ENCODE measurements at regions not wholly inside any gene's neighbourhood (a gene's known extent, or its start where the extent isn't known, plus 50 kb on each side); places are given as distances from the start of the nearest gene placed in this dataset.

GRCh38 chr6:90868656-90869055 is 281.8 kb upstream of the MAP3K7 start:
- POLR2A ChIA-PET (ENCODE audit: unreplicated experiment): no interaction called here
- Histone ChIP-seq H4K20me1 (ENCODE audit: low read length) (no peaks in the 10 kb centered on the region), H3F3A (ENCODE audit: low read length, unreplicated experiment) (no peaks in the 10 kb centered on the region), H3K9me3 (ENCODE audit: low read length) (no peaks in the 10 kb centered on the region), H3K79me2 (ENCODE audit: low read length) (no peaks in the 10 kb centered on the region), H3K4me2 (ENCODE audit: low read length) (no peak overlapping the region), H3K9me2 (replicated peaks; ENCODE audit: low read length) (no peaks in the 10 kb centered on the region), H3K27ac (ENCODE audit: low read length) (no peak overlapping the region), H3K36me3 (ENCODE audit: low read depth, low read length) (no peaks in the 10 kb centered on the region), H3K9ac (ENCODE audit: low read length) (no peak overlapping the region), H2AFZ (ENCODE audit: low read length) (no peak overlapping the region), H3K4me1 (ENCODE audit: insufficient read depth, low read length) (no peaks in the 10 kb centered on the region), H3K27me3 (ENCODE audit: low read length) (peaks cover 22% of the 10 kb centered on the region), H3K4me3 (ENCODE audit: low read length) (no peak overlapping the region)
- intact Hi-C loops (cut with micrococcal nuclease): no loop called here
- no peak for ATAC-seq
- no peak for DNase-seq
- TF ChIP-seq EZH2phosphoT487 (IDR thresholded peaks at IDR 0.05; ENCODE audit: borderline replicate concordance, low read length): no peak
- TF ChIP-seq CTCF (conservative IDR thresholded peaks at IDR 0.05; ENCODE audit: low read depth, low read length): no peak
- no peak for TF ChIP-seq EZH2 (IDR thresholded peaks at IDR 0.05; ENCODE audit: low read length, unreplicated experiment)
- BruUV-seq (replicated peaks): no TSS peak
- CTCF ChIA-PET: no interaction called here

- TF ChIP-seq EZH2phosphoT487 (IDR thresholded peaks at IDR 0.05; ENCODE audit: borderline replicate concordance, low read length): no peak
- no peak for TF ChIP-seq EZH2 (IDR thresholded peaks at IDR 0.05; ENCODE audit: low read length, unreplicated experiment)
- no peak for TF ChIP-seq CTCF (conservative IDR thresholded peaks at IDR 0.05; ENCODE audit: low read depth, low read length)
- H4K20me1 ChIP-seq (ENCODE audit: low read length): no peaks in the 10 kb centered on the region
- no TSS peak for BruUV-seq (replicated peaks)
- ATAC-seq (no peak), DNase-seq (no peak)
- no peak overlapping the region for H3K4me2 ChIP-seq (ENCODE audit: low read length)
- H3K4me3 ChIP-seq (ENCODE audit: low read length): no peak overlapping the region
- H3K79me2 ChIP-seq (ENCODE audit: low read length): no peaks in the 10 kb centered on the region
- H3K27ac ChIP-seq (ENCODE audit: low read length): no peak overlapping the region
- no peak overlapping the region for H3K9ac ChIP-seq (ENCODE audit: low read length)
- H2AFZ ChIP-seq (ENCODE audit: low read length): no peak overlapping the region
- intact Hi-C loops (cut with micrococcal nuclease): no loop called here
- H3F3A ChIP-seq (ENCODE audit: low read length, unreplicated experiment): no peaks in the 10 kb centered on the region
- H3K27me3 ChIP-seq (ENCODE audit: low read length): peaks cover 18% of the 10 kb centered on the region
- POLR2A ChIA-PET (ENCODE audit: unreplicated experiment): no interaction called here
- H3K9me2 ChIP-seq (replicated peaks; ENCODE audit: low read length): no peaks in the 10 kb centered on the region
- H3K9me3 ChIP-seq (ENCODE audit: low read length): no peaks in the 10 kb centered on the region
- CTCF ChIA-PET: no interaction called here
- H3K36me3 ChIP-seq (ENCODE audit: low read depth, low read length): no peaks in the 10 kb centered on the region
- H3K4me1 ChIP-seq (ENCODE audit: insufficient read depth, low read length): no peaks in the 10 kb centered on the region
Observed at GRCh38 chr6:90868256-90868655, 281.4 kb upstream of the MAP3K7 start.

GRCh38 chr6:90865513-90865912 is 278.6 kb upstream of the MAP3K7 start:
- intact Hi-C loops (cut with micrococcal nuclease): no loop called here
- H3K4me2 ChIP-seq (ENCODE audit: low read length): no peak overlapping the region
- no peaks in the 10 kb centered on the region for H3K9me2 ChIP-seq (replicated peaks; ENCODE audit: low read length)
- ATAC-seq (no peak), DNase-seq (no peak)
- H3K9me3 ChIP-seq (ENCODE audit: low read length): no peaks in the 10 kb centered on the region
- POLR2A ChIA-PET (ENCODE audit: unreplicated experiment): no interaction called here
- CTCF ChIA-PET: no interaction called here
- no peaks in the 10 kb centered on the region for H3K27me3 ChIP-seq (ENCODE audit: low read length)
- no peak overlapping the region for H3K27ac ChIP-seq (ENCODE audit: low read length)
- H3K4me1 ChIP-seq (ENCODE audit: insufficient read depth, low read length): no peaks in the 10 kb centered on the region
- BruUV-seq (replicated peaks): no TSS peak
- TF ChIP-seq EZH2 (IDR thresholded peaks at IDR 0.05; ENCODE audit: low read length, unreplicated experiment) (no peak), CTCF (conservative IDR thresholded peaks at IDR 0.05; ENCODE audit: low read depth, low read length) (no peak), EZH2phosphoT487 (IDR thresholded peaks at IDR 0.05; ENCODE audit: borderline replicate concordance, low read length) (no peak)
- H3K4me3 ChIP-seq (ENCODE audit: low read length): no peak overlapping the region
- H2AFZ ChIP-seq (ENCODE audit: low read length): no peak overlapping the region
- no peaks in the 10 kb centered on the region for H4K20me1 ChIP-seq (ENCODE audit: low read length)
- H3K79me2 ChIP-seq (ENCODE audit: low read length): no peaks in the 10 kb centered on the region
- no peaks in the 10 kb centered on the region for H3K36me3 ChIP-seq (ENCODE audit: low read depth, low read length)
- H3K9ac ChIP-seq (ENCODE audit: low read length): no peak overlapping the region
- H3F3A ChIP-seq (ENCODE audit: low read length, unreplicated experiment): no peaks in the 10 kb centered on the region

Data from PC-3 (cell line).